ENCODE measurements at regions not wholly inside any gene's neighbourhood (a gene's known extent, or its start where the extent isn't known, plus 50 kb on each side); places are given as distances from the start of the nearest gene placed in this dataset.
"Not testable (repeated sequence)": the region's sequence is repeated elsewhere in the genome, so short reads cannot be mapped to it uniquely, and the experiment has no call there.

DNA sequence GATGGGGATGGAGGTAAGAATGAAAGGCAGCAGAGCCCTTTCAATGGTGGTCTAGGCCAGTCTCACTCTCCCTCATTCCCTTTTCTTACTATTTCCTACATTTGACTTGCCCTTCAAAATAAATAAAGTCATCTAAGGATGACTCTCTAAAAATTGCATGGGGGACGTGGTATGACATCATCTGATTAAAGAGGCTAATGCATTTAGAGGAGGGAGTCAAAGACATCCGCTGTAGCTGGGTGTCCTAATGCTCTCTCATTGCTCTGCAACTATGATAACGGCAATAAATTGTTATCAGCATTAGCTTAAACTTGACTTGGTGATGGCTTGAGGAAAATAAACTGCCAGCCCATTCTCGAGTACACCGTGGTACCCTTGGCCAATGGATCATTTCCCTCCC lies 225.6 kb upstream of the PBX1 start:
- no peak for FAIRE-seq

DNA sequence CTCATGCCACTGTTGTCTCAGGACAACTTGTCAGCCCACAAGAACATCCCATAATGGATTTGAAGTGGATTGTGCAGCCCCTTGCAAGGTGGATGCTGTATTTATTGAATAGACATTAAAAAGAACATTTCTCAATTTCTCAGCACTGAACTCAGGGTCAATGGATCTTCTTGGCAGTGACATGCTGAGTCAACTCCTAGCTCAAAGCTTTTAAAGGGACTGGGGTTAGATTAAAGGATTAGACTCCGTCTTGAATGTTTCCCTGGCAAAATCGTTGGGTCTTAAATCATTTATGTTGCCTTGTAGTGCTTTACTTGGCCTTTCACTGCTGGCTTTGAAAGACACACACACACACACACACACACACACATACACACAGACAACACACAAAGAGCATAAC lies 221.6 kb upstream of the PBX1 start:
- no peak for FAIRE-seq

DNA sequence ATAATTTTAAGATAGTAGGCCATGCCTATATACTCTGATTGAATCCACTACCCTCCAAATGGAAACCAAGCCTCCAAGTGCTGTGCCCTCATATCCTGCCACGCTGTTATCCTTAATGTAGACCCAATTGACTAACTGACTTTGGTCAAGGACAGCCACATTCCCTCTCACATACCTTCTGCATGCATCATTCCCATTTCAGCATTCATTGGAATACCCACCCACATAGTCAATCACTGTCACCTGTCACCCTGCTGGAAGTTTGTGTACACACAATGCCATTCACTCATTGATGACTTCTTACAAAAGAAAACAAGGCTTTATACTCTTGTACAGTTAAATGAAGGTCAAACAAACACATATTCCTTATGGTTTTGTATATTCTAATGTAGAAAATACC lies 221.1 kb upstream of the PBX1 start:
- no peak for FAIRE-seq

DNA sequence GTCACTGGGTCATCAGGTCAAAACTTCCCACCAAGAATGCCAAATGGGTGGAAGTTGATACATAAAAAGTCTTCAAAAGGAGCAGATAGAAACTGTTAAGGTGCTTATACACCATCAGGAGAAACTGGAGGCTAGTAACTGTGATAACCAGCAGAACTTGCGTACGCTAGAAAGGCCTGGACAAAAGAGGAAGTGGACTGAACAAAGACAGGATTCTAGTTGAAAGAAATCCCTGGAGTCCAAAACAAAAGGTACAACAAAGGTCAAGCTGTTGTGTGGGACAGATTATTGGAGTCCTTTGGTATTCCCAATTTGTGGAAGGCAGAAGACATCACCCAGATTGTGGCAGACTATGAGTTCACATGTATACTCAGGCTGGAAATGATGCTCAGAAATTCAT lies 215.8 kb upstream of the PBX1 start:
- no peak for FAIRE-seq

DNA sequence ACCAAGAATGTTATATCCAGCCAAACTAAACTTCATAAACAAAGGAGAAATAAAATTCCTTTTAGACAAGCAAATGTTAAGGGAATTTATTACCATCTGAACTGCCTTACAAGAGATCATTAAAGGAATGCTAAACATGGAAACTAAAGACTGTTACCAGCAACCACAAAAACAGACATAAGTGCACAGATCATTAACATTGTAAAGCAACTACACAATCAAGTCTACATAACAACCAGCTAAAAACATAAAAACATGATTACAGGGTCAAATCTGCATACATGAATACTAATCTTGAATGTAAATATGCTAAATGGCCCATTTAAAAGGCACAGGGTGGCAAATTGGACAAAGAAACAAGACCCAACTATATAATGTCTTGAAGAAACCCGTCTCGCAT lies 211.0 kb upstream of the PBX1 start:
- no peak for FAIRE-seq

DNA sequence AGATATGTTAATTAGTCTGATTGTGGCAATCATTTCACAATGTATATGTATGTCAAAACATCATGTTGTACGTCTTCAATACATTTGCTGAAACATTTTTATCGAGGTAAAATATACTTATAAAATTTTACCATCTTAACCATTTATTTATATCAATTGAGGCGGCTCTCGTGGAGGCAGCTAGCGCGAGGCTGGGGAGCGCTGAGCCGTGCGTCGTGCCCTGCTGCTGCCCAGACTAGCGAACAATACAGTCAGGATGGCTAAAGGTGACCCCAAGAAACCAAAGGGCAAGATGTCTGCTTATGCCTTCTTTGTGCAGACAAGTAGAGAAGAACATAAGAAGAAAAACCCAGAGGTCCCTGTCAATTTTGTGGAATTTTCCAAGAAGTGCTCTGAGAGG lies 202.5 kb upstream of the PBX1 start:
- no peak for FAIRE-seq

DNA sequence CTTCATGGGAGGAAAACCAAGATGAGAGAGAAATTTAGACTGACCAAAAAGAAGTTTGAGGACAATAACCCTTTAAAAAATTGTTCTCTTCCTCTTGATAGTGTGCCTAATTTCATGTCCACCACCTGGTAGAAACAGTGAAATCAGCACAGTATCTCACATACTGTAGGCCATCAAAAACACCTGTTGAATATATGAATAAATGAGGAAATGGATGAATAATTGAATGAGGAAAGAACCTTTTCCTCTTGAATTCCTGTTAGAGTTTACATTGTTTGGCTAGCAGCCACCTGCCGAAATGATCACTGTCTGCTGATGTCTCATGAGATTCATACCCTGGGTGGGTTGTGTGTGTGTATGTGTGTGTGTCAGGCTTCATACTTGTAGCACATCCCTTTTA lies 198.7 kb upstream of the PBX1 start:
- no peak for FAIRE-seq

DNA sequence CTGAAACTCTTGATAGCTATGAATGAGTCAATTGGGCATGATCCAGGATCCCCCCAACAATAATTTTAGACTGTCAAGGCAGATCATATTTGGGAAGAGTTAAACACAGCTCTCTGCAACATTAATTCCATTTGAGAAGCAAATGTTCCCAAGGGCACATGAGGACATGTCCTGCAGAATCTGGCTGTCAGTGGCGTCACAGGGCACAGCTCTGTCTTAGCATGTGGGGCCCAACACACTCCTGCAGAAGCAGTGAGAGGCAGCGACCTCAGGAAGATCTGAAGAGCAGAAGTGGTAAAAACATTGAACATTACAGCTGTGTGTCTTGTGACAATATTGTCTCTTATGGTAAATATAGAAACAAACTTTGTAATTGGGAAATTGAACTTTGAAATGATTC lies 197.1 kb upstream of the PBX1 start:
- no peak for FAIRE-seq

DNA sequence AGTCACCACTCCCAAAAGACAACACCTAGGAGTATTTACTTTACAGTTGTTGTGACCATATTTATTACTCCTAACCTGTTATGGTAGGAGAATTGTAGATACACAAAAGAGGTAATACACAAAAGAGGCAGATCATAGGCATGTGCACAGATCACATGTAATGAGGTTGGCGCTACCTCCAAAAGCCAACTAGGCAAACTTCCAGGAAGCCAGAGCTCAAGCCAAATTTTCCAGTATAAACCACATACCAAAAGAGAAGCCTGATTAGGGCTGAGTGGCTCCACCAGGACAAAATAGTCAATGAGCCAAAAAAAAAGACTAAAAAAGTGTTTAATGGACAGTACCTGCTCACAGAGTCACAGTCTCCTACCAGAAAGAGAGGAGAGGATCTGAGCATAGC lies 195.0 kb upstream of the PBX1 start:
- FAIRE-seq = no peak

DNA sequence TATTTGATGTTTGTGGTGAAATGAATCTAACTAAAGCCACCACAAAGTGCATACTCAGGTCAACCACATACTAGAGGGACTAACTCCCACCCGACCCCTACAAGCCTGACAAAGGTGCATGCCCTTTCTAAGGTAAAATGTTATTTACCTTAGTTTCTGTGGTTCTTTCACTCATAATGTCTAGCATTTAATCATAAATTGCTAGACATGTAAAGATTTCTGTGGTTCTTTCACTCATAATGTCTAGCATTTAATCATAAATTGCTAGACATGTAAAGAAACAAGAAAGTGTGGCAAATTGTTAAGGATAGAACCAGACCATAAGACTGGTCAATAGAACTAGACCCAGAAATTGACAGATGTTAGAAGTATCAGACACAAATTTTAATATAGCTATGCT lies 193.0 kb upstream of the PBX1 start:
- no peak for FAIRE-seq

DNA sequence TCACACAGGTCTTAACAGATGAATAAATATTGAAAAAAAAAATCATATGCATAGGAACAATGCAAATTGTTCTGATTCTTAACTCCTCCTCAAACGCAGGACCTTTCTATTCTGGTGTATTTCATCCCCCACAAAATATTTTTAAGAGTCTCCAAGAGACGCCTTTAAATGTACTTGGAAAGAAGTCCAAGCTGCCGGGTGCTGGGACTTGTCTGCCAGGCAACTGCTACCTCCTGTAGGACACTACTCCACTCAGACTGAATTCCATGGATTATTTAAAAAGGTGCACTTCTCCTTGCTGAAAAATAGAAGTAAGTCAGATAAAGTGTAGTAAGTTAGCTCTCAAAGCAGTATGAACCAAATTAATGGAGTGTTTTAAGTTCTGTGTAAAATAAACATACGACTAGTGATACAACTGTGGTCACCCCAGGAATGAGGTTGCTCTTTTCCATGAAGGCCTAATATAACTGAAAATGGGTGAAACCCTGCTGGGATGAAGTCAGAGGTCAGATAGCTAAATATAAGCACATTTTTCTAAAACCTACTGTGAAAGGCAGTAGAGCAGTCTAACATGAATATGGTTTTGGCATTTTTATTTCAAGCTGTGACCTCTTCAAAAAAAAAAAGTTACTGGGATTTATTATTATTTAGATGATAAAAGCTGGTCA lies 189.2 kb upstream of the PBX1 start:
- no peak for FAIRE-seq

DNA sequence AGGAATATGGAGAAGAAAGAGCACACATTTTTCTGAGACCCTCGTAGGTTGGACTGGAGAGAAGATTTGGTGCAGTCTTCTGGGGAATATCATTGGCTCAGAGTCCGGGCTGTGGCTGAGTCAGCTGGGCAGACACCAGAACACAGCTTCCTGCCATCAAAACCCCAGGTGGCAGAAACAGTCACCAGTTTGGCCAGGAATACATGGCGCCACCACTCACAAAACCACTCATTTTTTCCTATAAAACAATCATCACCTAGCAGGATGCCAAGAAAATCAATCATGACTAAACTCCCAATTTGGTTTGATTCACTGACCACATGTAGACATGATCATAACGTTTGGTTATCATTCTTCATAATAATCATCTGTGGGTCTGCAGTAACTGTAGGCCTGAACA lies 178.1 kb upstream of the PBX1 start:
- FAIRE-seq = no peak

DNA sequence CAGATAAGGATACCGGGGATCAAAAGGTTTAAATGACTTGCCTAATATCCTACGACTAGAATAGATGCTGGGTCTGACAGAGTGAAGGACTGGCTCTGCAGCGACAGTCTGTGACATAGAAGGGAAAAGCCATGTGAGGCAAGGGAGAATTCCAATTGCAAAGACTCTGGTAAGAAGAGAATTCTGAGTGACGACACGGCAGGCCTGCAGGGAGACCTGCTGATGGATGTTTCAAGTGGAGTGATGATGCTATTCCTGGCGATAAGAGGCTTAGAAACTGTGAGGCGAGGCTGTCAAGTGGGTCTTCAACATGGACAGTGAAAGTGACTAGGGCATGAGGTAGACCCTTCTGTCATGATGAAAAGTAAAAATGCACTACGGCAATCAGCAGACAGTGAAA lies 176.6 kb upstream of the PBX1 start:
- FAIRE-seq = no peak

DNA sequence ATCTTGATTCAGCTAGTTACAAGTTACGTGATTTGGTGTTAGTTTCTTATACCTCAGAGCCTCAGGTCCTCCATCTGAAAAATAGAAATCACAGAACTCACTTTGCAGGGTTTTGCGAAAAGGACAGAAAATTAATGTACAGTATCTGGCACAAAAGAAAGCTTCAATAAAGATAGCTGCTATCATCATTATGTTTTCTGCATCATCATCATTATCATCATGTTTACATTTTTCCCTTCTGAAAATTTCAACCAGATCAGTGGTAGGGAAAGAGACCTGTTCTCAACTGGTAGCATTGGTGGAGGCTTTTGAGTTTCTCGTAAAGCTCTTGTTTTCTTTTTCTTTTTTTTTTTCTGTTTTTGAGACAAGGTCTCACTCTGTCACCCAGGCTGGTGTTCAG lies 174.7 kb upstream of the PBX1 start:
- FAIRE-seq = no peak

DNA sequence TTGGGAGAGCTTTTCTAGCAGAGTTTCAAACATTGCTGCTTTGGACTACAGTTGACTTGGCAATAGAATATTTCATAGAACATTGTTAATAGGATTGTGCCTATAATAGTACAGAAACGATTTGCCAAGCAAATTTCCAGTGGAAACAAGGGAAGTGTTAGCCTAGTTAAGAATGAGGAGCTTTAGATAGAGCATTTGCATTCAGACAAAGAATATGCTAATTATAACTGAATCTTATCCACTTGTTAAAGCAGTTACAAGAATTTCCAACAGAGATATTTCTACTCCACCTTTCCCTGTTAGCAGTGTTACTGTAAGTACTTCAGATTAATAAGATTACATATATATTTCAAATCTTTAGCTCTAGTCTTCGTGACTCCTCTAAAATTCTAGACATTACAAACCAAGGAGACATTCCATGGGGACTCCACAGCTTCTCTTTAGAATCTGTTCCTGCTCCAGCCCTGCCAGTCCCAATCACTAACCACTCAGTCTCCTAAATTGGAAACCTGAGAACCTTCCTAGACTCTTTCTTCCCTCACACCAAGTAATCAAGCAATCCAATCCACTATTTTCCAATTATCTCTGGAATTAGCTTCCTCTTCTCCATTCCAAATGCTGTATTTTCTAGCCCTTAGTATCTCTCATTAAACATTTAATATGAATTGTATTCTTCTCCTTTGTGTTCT lies 141.8 kb upstream of the PBX1 start:
- FAIRE-seq = no peak

DNA sequence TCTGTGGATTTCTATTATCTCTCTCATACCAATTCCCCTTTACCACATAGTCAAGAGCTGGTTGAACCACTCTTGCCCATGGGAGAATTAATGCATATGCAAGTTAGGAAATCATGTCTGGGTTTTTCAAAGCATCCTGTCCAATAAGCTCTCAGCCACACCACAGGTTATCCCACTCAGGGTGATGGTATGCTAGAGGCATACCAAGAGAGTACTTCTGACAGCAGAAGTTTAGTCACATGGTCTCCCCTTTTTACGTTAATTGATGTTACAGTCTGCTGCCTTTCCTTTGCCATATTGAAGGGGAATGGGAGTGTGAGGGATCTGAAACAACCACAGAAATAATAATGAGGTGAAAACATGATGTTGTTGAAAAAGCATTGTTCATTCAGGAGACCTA lies 135.8 kb upstream of the PBX1 start:
- FAIRE-seq = no peak

DNA sequence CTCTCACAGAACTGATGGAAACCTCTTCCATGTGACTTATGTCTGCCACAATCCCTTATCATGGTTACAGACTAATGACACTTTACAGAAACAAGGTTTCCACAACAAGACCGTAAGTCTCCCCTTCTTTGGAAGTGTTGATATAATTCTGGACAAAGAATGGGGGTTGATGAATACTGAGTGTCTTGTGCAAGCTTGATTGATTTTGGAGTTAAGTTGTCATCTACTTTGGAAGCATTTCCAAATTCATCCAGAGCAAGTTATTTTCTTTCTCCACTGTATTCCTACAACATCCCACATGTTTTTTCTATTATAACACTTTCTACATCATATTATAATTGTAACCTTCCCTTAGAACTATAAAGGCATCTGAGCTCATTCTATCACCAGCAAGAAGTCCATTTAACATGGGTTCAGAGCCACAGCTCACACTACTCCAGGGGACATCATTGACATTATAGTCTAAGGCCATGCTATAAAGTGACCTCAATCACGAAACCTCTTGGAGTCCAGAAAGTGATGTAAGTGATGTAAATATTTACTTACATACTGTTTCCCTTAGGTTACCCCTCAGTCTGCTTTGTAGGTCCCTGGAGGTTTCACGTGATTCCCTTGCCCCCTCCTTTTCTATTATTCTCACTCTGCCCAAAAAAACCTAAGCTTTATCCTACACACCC lies 125.7 kb upstream of the PBX1 start:
- FAIRE-seq = no peak

DNA sequence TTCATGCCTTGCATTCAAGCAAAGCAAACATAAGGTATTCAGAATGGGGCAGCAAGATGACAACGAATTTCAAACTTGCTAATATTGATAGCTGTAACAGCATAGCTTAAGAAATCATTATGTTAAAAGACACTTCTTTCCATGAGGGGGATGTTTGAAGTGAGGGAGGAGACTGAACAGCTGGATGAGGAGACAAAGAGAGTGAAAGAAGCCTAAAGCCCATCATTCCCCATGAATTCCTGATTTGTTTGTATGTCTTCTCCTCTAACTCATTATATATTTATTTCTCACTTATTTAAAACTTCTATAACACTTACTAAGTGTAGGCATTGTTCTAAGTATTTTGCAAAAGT lies 125.2 kb upstream of the PBX1 start:
- FAIRE-seq = no peak

DNA sequence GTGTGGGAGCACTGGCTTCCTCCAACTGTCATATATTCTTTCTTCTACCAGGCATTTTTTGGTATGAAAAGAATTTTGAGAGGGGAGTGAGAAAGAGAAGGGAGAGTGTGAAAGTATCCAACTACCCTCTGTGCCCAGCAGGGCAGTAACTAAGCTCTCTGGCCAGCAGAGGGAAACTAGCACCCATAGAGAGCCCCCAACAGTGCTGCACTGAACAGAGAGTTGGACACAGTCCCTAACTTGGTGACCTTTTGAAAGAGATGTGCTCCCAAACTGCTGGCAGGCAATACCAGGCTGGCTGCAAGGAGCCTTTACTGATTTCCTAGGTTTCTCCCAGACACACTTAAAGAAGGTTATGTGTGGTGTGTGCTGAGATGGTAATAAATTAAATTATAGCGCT lies 118.8 kb upstream of the PBX1 start:
- FAIRE-seq = no peak

DNA sequence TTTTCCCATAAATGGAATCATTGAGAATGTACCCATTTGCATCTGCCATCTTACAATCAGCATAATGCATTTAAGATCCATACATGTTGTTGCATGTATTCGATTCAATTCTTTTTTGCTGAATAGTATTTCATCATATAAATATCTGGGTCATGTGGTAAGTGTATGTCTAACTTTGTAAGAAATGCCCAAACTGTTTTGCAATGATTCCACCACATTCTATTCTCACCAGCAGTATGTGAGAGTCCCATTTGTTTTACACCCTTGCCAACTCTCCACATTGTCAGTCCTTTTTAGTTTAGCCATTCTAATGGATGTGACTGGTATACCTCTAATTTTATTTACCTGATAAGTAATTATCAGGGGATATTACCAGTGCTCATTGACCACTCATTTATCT lies 115.8 kb upstream of the PBX1 start:
- FAIRE-seq = no peak

DNA sequence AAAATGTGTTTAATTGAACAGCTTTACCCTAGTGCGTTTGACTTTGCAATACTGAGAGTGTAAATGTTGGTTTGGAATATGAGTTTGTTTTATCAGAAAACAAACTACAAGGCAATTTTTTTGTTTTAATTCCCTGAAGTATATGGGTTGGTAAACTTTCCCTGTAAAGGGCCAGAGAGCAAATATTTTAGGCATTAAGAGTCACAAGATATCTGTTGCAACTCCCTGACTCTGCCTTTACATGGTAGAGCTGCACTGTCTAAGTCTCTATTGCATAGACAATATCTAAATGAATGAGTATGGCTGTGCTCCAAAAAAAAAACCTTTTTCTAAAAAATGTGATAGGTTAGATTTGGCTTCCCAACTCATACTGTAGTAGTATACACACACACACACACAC lies 115.1 kb upstream of the PBX1 start:
- FAIRE-seq = no peak

DNA sequence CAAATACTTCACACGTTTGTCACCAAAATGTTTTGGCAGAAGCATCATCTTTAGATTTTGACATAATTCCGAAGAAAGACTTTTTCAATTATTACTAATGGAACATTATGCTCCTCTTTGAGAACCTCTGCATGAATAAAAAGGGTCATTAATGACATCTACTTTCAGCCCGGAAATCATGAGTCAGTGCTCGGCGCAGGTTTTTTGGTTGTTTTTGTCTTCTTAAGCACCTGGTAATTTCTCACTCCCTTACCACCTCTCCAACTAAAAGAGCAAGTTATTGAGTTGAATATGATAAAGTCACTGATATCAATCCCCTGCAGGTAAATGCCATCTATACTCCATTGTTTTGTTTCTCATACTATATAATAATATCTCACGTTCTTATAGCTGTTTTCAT lies 113.0 kb upstream of the PBX1 start:
- FAIRE-seq = no peak

DNA sequence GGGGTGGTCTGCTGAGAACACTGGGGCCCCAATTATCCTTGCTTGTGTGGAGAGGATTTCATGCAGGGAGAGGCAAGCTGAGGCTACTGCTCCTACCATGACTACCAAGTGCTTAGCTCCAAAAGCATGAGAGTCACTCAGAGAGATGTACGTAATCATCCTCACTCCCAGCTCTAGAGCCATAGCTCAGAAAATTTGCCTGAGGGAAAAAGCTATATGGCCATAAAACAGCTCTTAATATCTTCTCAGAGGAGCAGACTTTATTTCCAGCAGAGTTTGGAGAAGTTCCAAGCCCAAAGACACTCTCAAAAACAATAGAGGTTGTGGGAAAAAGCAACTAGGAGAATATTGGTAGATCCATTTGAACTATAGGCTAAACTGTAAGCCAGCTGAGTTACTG lies 106.4 kb upstream of the PBX1 start:
- no peak for FAIRE-seq

DNA sequence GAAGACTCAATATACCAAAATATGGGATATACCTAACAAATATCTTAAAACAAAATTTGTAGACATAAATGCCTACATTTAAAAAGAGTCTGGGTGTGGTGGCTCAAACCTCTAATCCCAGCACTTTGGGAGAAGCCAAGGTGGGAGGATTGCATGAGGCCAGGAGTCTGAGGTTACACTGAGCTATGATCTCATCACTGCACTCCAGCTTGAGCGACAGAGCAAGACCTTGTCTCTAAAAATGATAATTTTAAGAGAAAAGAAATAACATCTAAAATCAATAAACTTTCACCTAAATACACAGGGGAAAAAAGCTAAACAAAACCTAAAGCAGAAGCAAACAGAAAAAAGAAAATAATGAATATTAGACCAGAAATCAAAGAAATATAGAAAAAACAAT lies 102.7 kb upstream of the PBX1 start:
- FAIRE-seq = no peak

DNA sequence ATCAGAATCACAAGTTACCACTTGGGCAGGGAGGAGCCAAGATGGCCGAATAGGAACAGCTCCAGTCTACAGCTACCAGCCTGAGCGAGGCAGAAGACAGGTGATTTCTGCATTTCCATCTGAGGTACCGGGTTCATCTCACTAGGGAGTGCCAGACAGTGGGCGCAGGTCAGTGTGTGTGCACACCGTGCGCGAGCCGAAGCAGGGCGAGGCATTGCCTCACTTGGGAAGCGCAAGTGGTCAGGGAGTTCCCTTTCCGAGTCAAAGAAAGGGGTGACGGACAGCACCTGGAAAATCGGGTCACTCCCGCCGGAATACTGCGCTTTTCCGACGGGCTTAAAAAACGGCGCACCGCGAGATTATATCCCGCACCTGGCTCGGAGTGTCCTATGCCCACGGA lies 99.8 kb upstream of the PBX1 start:
- FAIRE-seq = not testable (repeated sequence)

Data from colon (tissue), 2 donors.